ENCODE measurements at regions not wholly inside any gene's neighbourhood (a gene's known extent, or its start where the extent isn't known, plus 50 kb on each side); places are given as distances from the start of the nearest gene placed in this dataset.
"Not testable (repeated sequence)": the region's sequence is repeated elsewhere in the genome, so short reads cannot be mapped to it uniquely, and the experiment has no call there.

- TF ChIP-seq, protein P1, sequence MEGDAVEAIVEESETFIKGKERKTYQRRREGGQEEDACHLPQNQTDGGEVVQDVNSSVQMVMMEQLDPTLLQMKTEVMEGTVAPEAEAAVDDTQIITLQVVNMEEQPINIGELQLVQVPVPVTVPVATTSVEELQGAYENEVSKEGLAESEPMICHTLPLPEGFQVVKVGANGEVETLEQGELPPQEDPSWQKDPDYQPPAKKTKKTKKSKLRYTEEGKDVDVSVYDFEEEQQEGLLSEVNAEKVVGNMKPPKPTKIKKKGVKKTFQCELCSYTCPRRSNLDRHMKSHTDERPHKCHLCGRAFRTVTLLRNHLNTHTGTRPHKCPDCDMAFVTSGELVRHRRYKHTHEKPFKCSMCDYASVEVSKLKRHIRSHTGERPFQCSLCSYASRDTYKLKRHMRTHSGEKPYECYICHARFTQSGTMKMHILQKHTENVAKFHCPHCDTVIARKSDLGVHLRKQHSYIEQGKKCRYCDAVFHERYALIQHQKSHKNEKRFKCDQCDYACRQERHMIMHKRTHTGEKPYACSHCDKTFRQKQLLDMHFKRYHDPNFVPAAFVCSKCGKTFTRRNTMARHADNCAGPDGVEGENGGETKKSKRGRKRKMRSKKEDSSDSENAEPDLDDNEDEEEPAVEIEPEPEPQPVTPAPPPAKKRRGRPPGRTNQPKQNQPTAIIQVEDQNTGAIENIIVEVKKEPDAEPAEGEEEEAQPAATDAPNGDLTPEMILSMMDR (IDR thresholded peaks at IDR 0.05; ENCODE audit: extremely low read depth, insufficient read depth, missing control alignments): no peak
- DNase-seq (ENCODE audit: low spot score): no peak
- in situ Hi-C loops (cut with MboI; ENCODE audit: low pct_unique_long_range_greater_than_20kb, low sequenced_read_pairs, unreplicated experiment): no loop called here
These were observed 110.6 kb downstream of the KATNIP start for GRCh38 chr16:27660507-27660906.

GRCh38 chr16:27663235-27663634 is 113.3 kb downstream of the KATNIP start:
- in situ Hi-C loops (cut with MboI; ENCODE audit: low pct_unique_long_range_greater_than_20kb, low sequenced_read_pairs, unreplicated experiment); DNase-seq (ENCODE audit: low spot score): not testable (repeated sequence)

GRCh38 chr16:27665881-27666280 is 115.9 kb downstream of the KATNIP start:
- TF ChIP-seq, protein P1 (IDR thresholded peaks at IDR 0.05; ENCODE audit: extremely low read depth, insufficient read depth, missing control alignments): no peak
- no peak for DNase-seq (ENCODE audit: low spot score)
- in situ Hi-C loops (cut with MboI; ENCODE audit: low pct_unique_long_range_greater_than_20kb, low sequenced_read_pairs, unreplicated experiment): no loop called here

DNA sequence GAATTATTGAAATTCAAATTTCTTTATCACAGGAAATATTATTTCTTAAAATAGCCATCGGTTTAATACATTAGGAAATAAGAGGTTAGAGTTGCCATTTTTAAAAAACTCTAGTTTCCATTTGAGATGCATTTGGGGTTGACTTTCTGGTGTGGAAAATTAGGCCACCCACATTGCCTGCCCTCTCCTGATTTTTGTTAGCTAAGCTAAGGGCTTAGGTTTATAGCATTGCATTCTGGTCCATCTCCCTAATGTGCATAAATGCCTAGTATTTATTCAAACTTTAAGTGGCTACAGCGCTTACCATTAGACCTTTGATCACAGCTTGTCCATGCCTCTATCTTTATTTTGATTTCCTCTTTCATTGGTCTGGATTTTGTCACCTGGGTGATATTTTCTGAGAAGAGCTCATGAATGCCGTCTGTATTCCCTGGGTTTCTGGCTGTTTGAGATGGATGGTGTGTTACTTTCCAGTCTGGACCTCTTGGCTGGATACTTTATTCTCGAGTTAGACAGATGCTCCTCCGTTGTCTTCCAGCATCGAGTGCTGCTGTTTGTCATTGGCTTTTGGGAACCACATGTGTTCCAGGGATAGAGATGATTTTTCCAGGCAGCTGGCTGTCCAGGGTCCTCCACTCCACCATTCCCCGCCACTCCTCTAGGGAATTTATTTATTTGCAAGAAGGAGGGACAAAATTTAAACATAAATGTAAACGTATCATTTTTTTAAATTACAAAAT is 120.3 kb downstream of the KATNIP start:
- in situ Hi-C loops (cut with MboI; ENCODE audit: low pct_unique_long_range_greater_than_20kb, low sequenced_read_pairs, unreplicated experiment): no loop called here

GRCh38 chr16:27671410-27671809 is 121.5 kb downstream of the KATNIP start:
- in situ Hi-C loops (cut with MboI; ENCODE audit: low pct_unique_long_range_greater_than_20kb, low sequenced_read_pairs, unreplicated experiment): no loop called here
- no peak for DNase-seq (ENCODE audit: low spot score)

More for the DNA sequence above, 120.3 kb downstream of the KATNIP start:
- no peak for DNase-seq (ENCODE audit: low spot score)
- TF ChIP-seq, protein P1 (IDR thresholded peaks at IDR 0.05; ENCODE audit: extremely low read depth, insufficient read depth, missing control alignments): no peak

GRCh38 chr16:27676839-27677238 is 126.9 kb downstream of the KATNIP start:
- no peak for DNase-seq (ENCODE audit: low spot score)
- TF ChIP-seq, protein P1 (IDR thresholded peaks at IDR 0.05; ENCODE audit: extremely low read depth, insufficient read depth, missing control alignments): no peak
- in situ Hi-C loops (cut with MboI; ENCODE audit: low pct_unique_long_range_greater_than_20kb, low sequenced_read_pairs, unreplicated experiment): no loop called here

More at GRCh38 chr16:27671410-27671809, 121.5 kb downstream of the KATNIP start:
- TF ChIP-seq, protein P1 (IDR thresholded peaks at IDR 0.05; ENCODE audit: extremely low read depth, insufficient read depth, missing control alignments): no peak

- in situ Hi-C loops (cut with MboI; ENCODE audit: low pct_unique_long_range_greater_than_20kb, low sequenced_read_pairs, unreplicated experiment): no loop called here
- DNase-seq (ENCODE audit: low spot score): no peak
- TF ChIP-seq, protein P1 (IDR thresholded peaks at IDR 0.05; ENCODE audit: extremely low read depth, insufficient read depth, missing control alignments): no peak
These were observed 127.3 kb downstream of the KATNIP start for GRCh38 chr16:27677263-27677662.
